ENCODE measurements at regions not wholly inside any gene's neighbourhood (a gene's known extent, or its start where the extent isn't known, plus 50 kb on each side); places are given as distances from the start of the nearest gene placed in this dataset.
A peak's percentile ranks its signal among the peaks of the same experiment; 100 is the strongest.

- Histone ChIP-seq H3K4me1 (ENCODE audit: insufficient read depth, insufficient read length) (no peaks in the 10 kb centered on the region), H3K27me3 (ENCODE audit: insufficient read depth, insufficient read length) (no peaks in the 10 kb centered on the region), H3K9ac (ENCODE audit: insufficient read length, low read depth) (no peak overlapping the region), H3K36me3 (ENCODE audit: insufficient read depth, insufficient read length, low read length) (no peaks in the 10 kb centered on the region), H3K4me3 (ENCODE audit: insufficient read length, low read depth) (no peak overlapping the region), H3K9me3 (ENCODE audit: insufficient read depth, low read length) (no peaks in the 10 kb centered on the region)
- no peak for DNase-seq (ENCODE audit: low read depth, low spot score)
- TF ChIP-seq SUZ12 (IDR thresholded peaks at IDR 0.05; ENCODE audit: extremely low read depth, insufficient read depth, insufficient read length) (no peak), YY1 (IDR thresholded peaks at IDR 0.05; ENCODE audit: insufficient read depth, insufficient read length) (no peak), ZNF274 (IDR thresholded peaks at IDR 0.05; ENCODE audit: low read depth, low read length) (no peak)
Observed at GRCh38 chr9:600006-600405, 241.5 kb upstream of the DMRT1 start.

- Histone ChIP-seq H3K9ac (ENCODE audit: insufficient read length, low read depth) (no peak overlapping the region), H3K27me3 (ENCODE audit: insufficient read depth, insufficient read length) (no peaks in the 10 kb centered on the region), H3K9me3 (ENCODE audit: insufficient read depth, low read length) (no peaks in the 10 kb centered on the region), H3K4me1 (ENCODE audit: insufficient read depth, insufficient read length) (no peaks in the 10 kb centered on the region), H3K4me3 (ENCODE audit: insufficient read length, low read depth) (no peak overlapping the region), H3K36me3 (ENCODE audit: insufficient read depth, insufficient read length, low read length) (no peaks in the 10 kb centered on the region)
- no peak for DNase-seq (ENCODE audit: low read depth, low spot score)
- TF ChIP-seq SUZ12 (IDR thresholded peaks at IDR 0.05; ENCODE audit: extremely low read depth, insufficient read depth, insufficient read length), result no peak
- no peak for TF ChIP-seq YY1 (IDR thresholded peaks at IDR 0.05; ENCODE audit: insufficient read depth, insufficient read length)
- TF ChIP-seq ZNF274 (IDR thresholded peaks at IDR 0.05; ENCODE audit: low read depth, low read length), result no peak
Observed at GRCh38 chr9:602716-603115, 238.8 kb upstream of the DMRT1 start.

GRCh38 chr9:603126-603525, 238.4 kb upstream of the DMRT1 start:
- TF ChIP-seq YY1 (IDR thresholded peaks at IDR 0.05; ENCODE audit: insufficient read depth, insufficient read length) (no peak), SUZ12 (IDR thresholded peaks at IDR 0.05; ENCODE audit: extremely low read depth, insufficient read depth, insufficient read length) (no peak), ZNF274 (IDR thresholded peaks at IDR 0.05; ENCODE audit: low read depth, low read length) (no peak)

GRCh38 chr9:607417-607816, 234.1 kb upstream of the DMRT1 start:
- no peaks in the 10 kb centered on the region for H3K36me3 ChIP-seq (ENCODE audit: insufficient read depth, insufficient read length, low read length)
- no peaks in the 10 kb centered on the region for H3K4me1 ChIP-seq (ENCODE audit: insufficient read depth, insufficient read length)
- H3K9ac ChIP-seq (ENCODE audit: insufficient read length, low read depth), result no peak overlapping the region
- no peak for DNase-seq (ENCODE audit: low read depth, low spot score)
- H3K9me3 ChIP-seq (ENCODE audit: insufficient read depth, low read length), result no peaks in the 10 kb centered on the region
- no peaks in the 10 kb centered on the region for H3K27me3 ChIP-seq (ENCODE audit: insufficient read depth, insufficient read length)
- TF ChIP-seq SUZ12 (IDR thresholded peaks at IDR 0.05; ENCODE audit: extremely low read depth, insufficient read depth, insufficient read length), result no peak
- no peak for TF ChIP-seq YY1 (IDR thresholded peaks at IDR 0.05; ENCODE audit: insufficient read depth, insufficient read length)
- no peak for TF ChIP-seq ZNF274 (IDR thresholded peaks at IDR 0.05; ENCODE audit: low read depth, low read length)
- no peak overlapping the region for H3K4me3 ChIP-seq (ENCODE audit: insufficient read length, low read depth)

More at GRCh38 chr9:603126-603525, 238.4 kb upstream of the DMRT1 start:
- no peak for DNase-seq (ENCODE audit: low read depth, low spot score)
- Histone ChIP-seq H3K36me3 (ENCODE audit: insufficient read depth, insufficient read length, low read length) (no peaks in the 10 kb centered on the region), H3K9ac (ENCODE audit: insufficient read length, low read depth) (no peak overlapping the region), H3K9me3 (ENCODE audit: insufficient read depth, low read length) (no peaks in the 10 kb centered on the region), H3K4me3 (ENCODE audit: insufficient read length, low read depth) (no peak overlapping the region), H3K4me1 (ENCODE audit: insufficient read depth, insufficient read length) (no peaks in the 10 kb centered on the region), H3K27me3 (ENCODE audit: insufficient read depth, insufficient read length) (no peaks in the 10 kb centered on the region)

- no peaks in the 10 kb centered on the region for H3K9me3 ChIP-seq (ENCODE audit: insufficient read depth, low read length)
- peak; percentile 76 for DNase-seq (ENCODE audit: low read depth, low spot score)
- no peaks in the 10 kb centered on the region for H3K4me1 ChIP-seq (ENCODE audit: insufficient read depth, insufficient read length)
- no peaks in the 10 kb centered on the region for H3K36me3 ChIP-seq (ENCODE audit: insufficient read depth, insufficient read length, low read length)
- H3K27me3 ChIP-seq (ENCODE audit: insufficient read depth, insufficient read length), result no peaks in the 10 kb centered on the region
- TF ChIP-seq SUZ12 (IDR thresholded peaks at IDR 0.05; ENCODE audit: extremely low read depth, insufficient read depth, insufficient read length) (no peak), ZNF274 (IDR thresholded peaks at IDR 0.05; ENCODE audit: low read depth, low read length) (no peak), YY1 (IDR thresholded peaks at IDR 0.05; ENCODE audit: insufficient read depth, insufficient read length) (no peak)
- H3K9ac ChIP-seq (ENCODE audit: insufficient read length, low read depth), result no peak overlapping the region
- H3K4me3 ChIP-seq (ENCODE audit: insufficient read length, low read depth), result no peak overlapping the region
Observed at GRCh38 chr9:613771-614347, 227.6 kb upstream of the DMRT1 start.

GRCh38 chr9:614431-614830, 227.1 kb upstream of the DMRT1 start:
- no peak for DNase-seq (ENCODE audit: low read depth, low spot score)
- no peaks in the 10 kb centered on the region for H3K9me3 ChIP-seq (ENCODE audit: insufficient read depth, low read length)
- no peaks in the 10 kb centered on the region for H3K36me3 ChIP-seq (ENCODE audit: insufficient read depth, insufficient read length, low read length)
- no peak overlapping the region for H3K4me3 ChIP-seq (ENCODE audit: insufficient read length, low read depth)
- no peaks in the 10 kb centered on the region for H3K4me1 ChIP-seq (ENCODE audit: insufficient read depth, insufficient read length)
- no peak overlapping the region for H3K9ac ChIP-seq (ENCODE audit: insufficient read length, low read depth)
- H3K27me3 ChIP-seq (ENCODE audit: insufficient read depth, insufficient read length), result no peaks in the 10 kb centered on the region
- TF ChIP-seq ZNF274 (IDR thresholded peaks at IDR 0.05; ENCODE audit: low read depth, low read length) (no peak), SUZ12 (IDR thresholded peaks at IDR 0.05; ENCODE audit: extremely low read depth, insufficient read depth, insufficient read length) (no peak), YY1 (IDR thresholded peaks at IDR 0.05; ENCODE audit: insufficient read depth, insufficient read length) (no peak)

GRCh38 chr9:615756-616155, 225.7 kb upstream of the DMRT1 start:
- Histone ChIP-seq H3K4me1 (ENCODE audit: insufficient read depth, insufficient read length) (no peaks in the 10 kb centered on the region), H3K36me3 (ENCODE audit: insufficient read depth, insufficient read length, low read length) (no peaks in the 10 kb centered on the region), H3K4me3 (ENCODE audit: insufficient read length, low read depth) (no peak overlapping the region), H3K27me3 (ENCODE audit: insufficient read depth, insufficient read length) (no peaks in the 10 kb centered on the region), H3K9ac (ENCODE audit: insufficient read length, low read depth) (no peak overlapping the region), H3K9me3 (ENCODE audit: insufficient read depth, low read length) (no peaks in the 10 kb centered on the region)
- no peak for TF ChIP-seq YY1 (IDR thresholded peaks at IDR 0.05; ENCODE audit: insufficient read depth, insufficient read length)
- TF ChIP-seq SUZ12 (IDR thresholded peaks at IDR 0.05; ENCODE audit: extremely low read depth, insufficient read depth, insufficient read length), result no peak
- no peak for DNase-seq (ENCODE audit: low read depth, low spot score)

All from NT2/D1 (cell line).